WI38 (cell line): ENCODE measurements at regions not wholly inside any gene's neighbourhood (a gene's known extent, or its start where the extent isn't known, plus 50 kb on each side); places are given as distances from the start of the nearest gene placed in this dataset.

Experiments used
- H3K4me3 ChIP-seq: 2 replicates; pipeline ENCODE4 v1.5.1; 2011; ENCODE audit warnings: low read depth, mild to moderate bottlenecking, control low read depth, low read length
- CTCF ChIP-seq: IDR thresholded peaks from 2 replicates; pipeline ENCODE4 v1.5.1; 2012; ENCODE audit warnings: low read depth, mild to moderate bottlenecking, control low read depth, low read length

- TF ChIP-seq CTCF, result no peak
- no peak overlapping the region for H3K4me3 ChIP-seq
Measured at GRCh38 chr1:195096051-195096521, 1512.2 kb downstream of the KCNT2 start.

GRCh38 chr1:195085196-195085595 lies 1523.0 kb downstream of the KCNT2 start:
- no peak overlapping the region for H3K4me3 ChIP-seq
- no peak for TF ChIP-seq CTCF

DNA sequence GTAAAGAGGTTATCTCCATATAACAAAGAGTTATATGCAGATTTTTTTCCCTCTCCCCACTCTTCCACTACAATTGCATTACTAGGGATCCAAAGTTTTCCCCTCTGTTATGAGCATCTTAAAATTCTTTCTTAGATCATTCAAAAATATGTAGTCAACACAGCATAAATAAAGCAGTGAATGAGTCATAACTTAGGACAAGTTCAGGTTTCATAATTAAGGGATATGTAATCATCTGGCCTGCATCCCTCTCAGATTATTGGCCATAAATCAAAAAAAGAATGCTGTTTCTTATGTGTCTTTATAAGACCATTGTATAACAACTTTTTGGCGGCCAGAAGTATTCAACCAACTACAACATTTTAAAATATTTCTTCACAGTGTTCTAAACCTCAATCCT lies 1526.1 kb downstream of the KCNT2 start:
- TF ChIP-seq CTCF, result no peak
- no peak overlapping the region for H3K4me3 ChIP-seq

GRCh38 chr1:195076682-195077081 lies 1531.6 kb downstream of the KCNT2 start:
- no peak for TF ChIP-seq CTCF
- no peak overlapping the region for H3K4me3 ChIP-seq

DNA sequence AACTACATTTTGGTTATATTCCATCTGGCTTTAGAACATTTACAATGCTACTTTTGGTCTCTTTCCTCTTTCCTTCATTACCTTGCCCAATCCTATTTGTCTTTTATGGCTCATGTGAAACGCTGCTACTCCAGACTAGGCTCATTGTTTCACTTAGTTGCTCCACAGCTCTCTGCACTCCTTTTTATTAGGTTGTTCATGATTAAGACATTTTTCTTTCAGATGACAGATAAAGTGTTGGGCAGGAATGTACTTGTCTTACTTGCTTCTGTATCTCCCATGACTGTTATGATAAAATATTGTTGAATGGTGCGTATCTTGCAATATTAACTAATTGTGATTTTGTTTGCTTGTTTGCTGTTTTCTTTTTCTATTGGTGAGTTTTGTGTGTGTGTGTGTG lies 1532.3 kb downstream of the KCNT2 start:
- TF ChIP-seq CTCF, result no peak
- no peak overlapping the region for H3K4me3 ChIP-seq

DNA sequence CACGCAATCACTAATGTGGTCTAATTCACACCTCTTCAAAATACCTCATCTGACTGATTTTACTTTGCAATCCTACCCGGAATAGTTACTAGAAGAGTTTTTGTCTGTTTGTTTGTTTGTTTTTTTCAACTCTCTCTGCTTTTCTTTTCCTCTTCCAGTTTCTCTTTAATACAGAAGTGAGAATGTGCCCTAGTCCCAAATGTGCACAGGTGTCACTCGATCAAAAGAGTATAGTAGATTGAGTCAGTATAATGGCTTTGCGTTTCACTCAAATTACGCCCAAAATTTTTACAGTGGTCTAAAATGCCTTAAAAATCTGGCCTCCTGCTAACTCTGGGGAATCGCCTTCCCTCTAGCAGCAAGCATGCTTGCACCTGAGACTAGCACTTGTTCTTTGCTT lies 1536.8 kb downstream of the KCNT2 start:
- no peak for TF ChIP-seq CTCF

DNA sequence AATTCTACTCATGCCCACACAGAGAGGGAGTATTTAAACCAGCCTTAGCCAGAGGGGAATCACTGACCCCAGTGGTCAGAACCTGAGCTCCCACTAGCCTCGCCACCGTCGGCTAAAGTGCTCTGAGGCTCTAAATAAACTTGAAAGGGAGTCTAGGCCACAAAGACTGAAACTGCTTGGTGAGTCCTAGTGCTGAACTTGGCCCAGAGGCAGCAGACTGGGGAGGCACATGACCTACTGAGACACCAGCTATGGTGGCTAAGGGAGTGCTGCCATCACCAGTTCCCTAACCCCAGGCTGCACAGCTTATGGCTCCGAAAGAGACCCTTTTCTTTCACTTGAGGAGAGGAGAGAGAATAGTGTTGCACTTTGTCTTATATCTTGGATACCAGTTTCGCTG lies 1542.8 kb downstream of the KCNT2 start:
- TF ChIP-seq CTCF, result no peak
- H3K4me3 ChIP-seq, result no peak overlapping the region

More for the DNA sequence above, 1536.8 kb downstream of the KCNT2 start:
- no peak overlapping the region for H3K4me3 ChIP-seq
